ENCODE measurements at regions not wholly inside any gene's neighbourhood (a gene's known extent, or its start where the extent isn't known, plus 50 kb on each side); places are given as distances from the start of the nearest gene placed in this dataset.

DNA sequence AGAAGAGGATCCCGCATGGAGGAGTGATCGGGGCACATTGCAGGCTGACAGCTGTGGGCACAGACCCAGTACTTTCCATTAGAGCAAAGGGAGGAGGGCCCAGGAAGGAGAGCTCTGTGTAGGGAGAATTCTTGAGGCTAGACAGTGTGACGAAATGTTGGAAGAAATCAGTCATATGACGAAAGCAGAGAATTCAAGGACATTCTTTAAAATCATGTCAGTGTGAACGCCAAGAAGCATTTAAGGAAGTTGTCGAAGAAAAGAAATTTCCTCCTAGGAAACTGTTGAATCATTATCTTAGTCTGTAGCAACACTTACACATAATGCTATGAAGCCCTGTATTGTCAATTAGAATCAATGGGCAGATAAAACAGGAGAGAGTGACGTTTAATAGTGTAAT lies 191.3 kb upstream of the ADARB2 start (continued):
- no peak for TF ChIP-seq ZNF132 (tag by site-specific recombination; IDR thresholded peaks at IDR 0.05; ENCODE audit: borderline replicate concordance)
- TF ChIP-seq, protein P1, sequence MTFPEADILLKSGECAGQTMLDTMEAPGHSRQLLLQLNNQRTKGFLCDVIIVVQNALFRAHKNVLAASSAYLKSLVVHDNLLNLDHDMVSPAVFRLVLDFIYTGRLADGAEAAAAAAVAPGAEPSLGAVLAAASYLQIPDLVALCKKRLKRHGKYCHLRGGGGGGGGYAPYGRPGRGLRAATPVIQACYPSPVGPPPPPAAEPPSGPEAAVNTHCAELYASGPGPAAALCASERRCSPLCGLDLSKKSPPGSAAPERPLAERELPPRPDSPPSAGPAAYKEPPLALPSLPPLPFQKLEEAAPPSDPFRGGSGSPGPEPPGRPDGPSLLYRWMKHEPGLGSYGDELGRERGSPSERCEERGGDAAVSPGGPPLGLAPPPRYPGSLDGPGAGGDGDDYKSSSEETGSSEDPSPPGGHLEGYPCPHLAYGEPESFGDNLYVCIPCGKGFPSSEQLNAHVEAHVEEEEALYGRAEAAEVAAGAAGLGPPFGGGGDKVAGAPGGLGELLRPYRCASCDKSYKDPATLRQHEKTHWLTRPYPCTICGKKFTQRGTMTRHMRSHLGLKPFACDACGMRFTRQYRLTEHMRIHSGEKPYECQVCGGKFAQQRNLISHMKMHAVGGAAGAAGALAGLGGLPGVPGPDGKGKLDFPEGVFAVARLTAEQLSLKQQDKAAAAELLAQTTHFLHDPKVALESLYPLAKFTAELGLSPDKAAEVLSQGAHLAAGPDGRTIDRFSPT (tag by site-specific recombination; IDR thresholded peaks at IDR 0.05) = no peak
- no peak for TF ChIP-seq ZNF19 (tag by site-specific recombination; IDR thresholded peaks at IDR 0.05; ENCODE audit: low read depth)

DNA sequence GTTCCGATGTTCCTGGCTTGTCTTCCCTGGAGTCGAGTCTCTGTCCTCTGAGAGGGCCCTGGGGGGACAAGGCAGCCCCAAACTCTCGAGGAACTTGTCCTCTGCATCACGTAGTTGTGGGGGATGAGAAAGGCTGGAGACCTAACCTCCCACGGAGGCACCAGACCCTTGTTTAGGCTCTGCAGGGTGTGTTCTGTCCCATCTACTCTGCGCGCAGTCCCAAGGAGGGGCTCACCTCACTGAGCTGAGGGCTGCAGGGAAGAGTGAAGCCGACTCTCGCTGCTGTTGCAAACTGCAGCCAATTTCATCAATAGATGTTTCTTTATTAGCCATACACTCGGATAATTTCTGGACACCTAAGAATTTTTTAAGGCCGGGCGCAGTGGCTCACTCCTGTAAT lies 186.7 kb upstream of the ADARB2 start:
- CTCF ChIA-PET = no interaction called here

More for the DNA sequence above, 186.7 kb upstream of the ADARB2 start:
- TF ChIP-seq GLIS1 (tag by site-specific recombination; IDR thresholded peaks at IDR 0.05) = no peak
- TF ChIP-seq, protein P1 (tag by site-specific recombination; IDR thresholded peaks at IDR 0.05) = no peak
- no peak for TF ChIP-seq ZNF600 (tag by site-specific recombination; IDR thresholded peaks at IDR 0.05)
- no peak for TF ChIP-seq ZNF768 (tag by site-specific recombination; IDR thresholded peaks at IDR 0.05)
- no peak for TF ChIP-seq OVOL3 (tag by site-specific recombination; IDR thresholded peaks at IDR 0.05)
- TF ChIP-seq, protein P2, sequence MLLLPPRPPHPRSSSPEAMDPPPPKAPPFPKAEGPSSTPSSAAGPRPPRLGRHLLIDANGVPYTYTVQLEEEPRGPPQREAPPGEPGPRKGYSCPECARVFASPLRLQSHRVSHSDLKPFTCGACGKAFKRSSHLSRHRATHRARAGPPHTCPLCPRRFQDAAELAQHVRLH (tag by site-specific recombination; IDR thresholded peaks at IDR 0.05) = no peak
- TF ChIP-seq, protein P3, sequence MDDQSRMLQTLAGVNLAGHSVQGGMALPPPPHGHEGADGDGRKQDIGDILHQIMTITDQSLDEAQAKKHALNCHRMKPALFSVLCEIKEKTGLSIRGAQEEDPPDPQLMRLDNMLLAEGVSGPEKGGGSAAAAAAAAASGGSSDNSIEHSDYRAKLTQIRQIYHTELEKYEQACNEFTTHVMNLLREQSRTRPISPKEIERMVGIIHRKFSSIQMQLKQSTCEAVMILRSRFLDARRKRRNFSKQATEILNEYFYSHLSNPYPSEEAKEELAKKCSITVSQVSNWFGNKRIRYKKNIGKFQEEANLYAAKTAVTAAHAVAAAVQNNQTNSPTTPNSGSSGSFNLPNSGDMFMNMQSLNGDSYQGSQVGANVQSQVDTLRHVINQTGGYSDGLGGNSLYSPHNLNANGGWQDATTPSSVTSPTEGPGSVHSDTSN (CRISPR knock-in tag; IDR thresholded peaks at IDR 0.05) = no peak
- TF ChIP-seq, protein P4, sequence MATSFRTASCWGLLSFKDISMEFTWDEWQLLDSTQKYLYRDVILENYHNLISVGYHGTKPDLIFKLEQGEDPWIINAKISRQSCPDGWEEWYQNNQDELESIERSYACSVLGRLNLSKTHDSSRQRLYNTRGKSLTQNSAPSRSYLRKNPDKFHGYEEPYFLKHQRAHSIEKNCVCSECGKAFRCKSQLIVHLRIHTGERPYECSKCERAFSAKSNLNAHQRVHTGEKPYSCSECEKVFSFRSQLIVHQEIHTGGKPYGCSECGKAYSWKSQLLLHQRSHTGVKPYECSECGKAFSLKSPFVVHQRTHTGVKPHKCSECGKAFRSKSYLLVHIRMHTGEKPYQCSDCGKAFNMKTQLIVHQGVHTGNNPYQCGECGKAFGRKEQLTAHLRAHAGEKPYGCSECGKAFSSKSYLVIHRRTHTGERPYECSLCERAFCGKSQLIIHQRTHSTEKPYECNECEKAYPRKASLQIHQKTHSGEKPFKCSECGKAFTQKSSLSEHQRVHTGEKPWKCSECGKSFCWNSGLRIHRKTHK (tag by site-specific recombination; IDR thresholded peaks at IDR 0.05) = no peak
- TF ChIP-seq ZNF629 (tag by site-specific recombination; IDR thresholded peaks at IDR 0.05) = no peak
- TF ChIP-seq ZNF221 (tag by site-specific recombination; IDR thresholded peaks at IDR 0.05; ENCODE audit: borderline replicate concordance) = no peak
- no peak for TF ChIP-seq SETDB1 (IDR thresholded peaks at IDR 0.05; ENCODE audit: insufficient read length, low read length)
- no peak for TF ChIP-seq TCF7L2 (IDR thresholded peaks at IDR 0.05; ENCODE audit: borderline replicate concordance, low read depth, low read length)
- TF ChIP-seq, protein P5, sequence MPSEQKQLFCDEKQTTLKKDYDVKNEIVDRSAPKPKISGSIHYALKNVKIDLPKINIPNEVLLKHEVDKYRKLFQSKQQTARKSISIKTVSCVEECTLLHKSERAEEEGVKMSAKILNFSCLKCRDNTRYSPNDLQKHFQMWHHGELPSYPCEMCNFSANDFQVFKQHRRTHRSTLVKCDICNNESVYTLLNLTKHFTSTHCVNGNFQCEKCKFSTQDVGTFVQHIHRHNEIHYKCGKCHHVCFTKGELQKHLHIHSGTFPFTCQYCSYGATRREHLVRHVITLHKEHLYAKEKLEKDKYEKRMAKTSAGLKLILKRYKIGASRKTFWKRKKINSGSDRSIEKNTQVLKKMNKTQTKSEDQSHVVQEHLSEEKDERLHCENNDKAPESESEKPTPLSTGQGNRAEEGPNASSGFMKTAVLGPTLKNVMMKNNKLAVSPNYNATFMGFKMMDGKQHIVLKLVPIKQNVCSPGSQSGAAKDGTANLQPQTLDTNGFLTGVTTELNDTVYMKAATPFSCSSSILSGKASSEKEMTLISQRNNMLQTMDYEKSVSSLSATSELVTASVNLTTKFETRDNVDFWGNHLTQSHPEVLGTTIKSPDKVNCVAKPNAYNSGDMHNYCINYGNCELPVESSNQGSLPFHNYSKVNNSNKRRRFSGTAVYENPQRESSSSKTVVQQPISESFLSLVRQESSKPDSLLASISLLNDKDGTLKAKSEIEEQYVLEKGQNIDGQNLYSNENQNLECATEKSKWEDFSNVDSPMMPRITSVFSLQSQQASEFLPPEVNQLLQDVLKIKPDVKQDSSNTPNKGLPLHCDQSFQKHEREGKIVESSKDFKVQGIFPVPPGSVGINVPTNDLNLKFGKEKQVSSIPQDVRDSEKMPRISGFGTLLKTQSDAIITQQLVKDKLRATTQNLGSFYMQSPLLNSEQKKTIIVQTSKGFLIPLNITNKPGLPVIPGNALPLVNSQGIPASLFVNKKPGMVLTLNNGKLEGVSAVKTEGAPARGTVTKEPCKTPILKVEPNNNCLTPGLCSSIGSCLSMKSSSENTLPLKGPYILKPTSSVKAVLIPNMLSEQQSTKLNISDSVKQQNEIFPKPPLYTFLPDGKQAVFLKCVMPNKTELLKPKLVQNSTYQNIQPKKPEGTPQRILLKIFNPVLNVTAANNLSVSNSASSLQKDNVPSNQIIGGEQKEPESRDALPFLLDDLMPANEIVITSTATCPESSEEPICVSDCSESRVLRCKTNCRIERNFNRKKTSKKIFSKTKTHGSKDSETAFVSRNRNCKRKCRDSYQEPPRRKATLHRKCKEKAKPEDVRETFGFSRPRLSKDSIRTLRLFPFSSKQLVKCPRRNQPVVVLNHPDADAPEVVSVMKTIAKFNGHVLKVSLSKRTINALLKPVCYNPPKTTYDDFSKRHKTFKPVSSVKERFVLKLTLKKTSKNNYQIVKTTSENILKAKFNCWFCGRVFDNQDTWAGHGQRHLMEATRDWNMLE (tag by site-specific recombination; conservative IDR thresholded peaks at IDR 0.05; ENCODE audit: low read depth) = no peak
- TF ChIP-seq ZNF48 (tag by site-specific recombination; IDR thresholded peaks at IDR 0.05) = no peak
- TF ChIP-seq ZNF501 (tag by site-specific recombination; IDR thresholded peaks at IDR 0.05) = no peak
- TF ChIP-seq ZNF274 (IDR thresholded peaks at IDR 0.05; ENCODE audit: low read length) = no peak
- TF ChIP-seq ZNF274 (tag by site-specific recombination; IDR thresholded peaks at IDR 0.05; ENCODE audit: borderline replicate concordance) = no peak
- TF ChIP-seq ZNF133 (tag by site-specific recombination; IDR thresholded peaks at IDR 0.05) = no peak
- no peak for TF ChIP-seq ZNF169 (tag by site-specific recombination; IDR thresholded peaks at IDR 0.05)
- TF ChIP-seq ZNF202 (tag by site-specific recombination; IDR thresholded peaks at IDR 0.05; ENCODE audit: borderline replicate concordance) = no peak
- no peaks in the 10 kb centered on the region for H3K36me3 ChIP-seq (ENCODE audit: control insufficient read depth in 2 of 2, insufficient read depth in 1 of 2, low read length in 2 of 2)
- no peaks in the 10 kb centered on the region for H3K4me1 ChIP-seq (ENCODE audit: control insufficient read depth, insufficient read depth, low read length)
- POLR2A ChIA-PET = no interaction called here
- H3K9me3 ChIP-seq (ENCODE audit: control insufficient read depth, insufficient read depth, low read depth, low read length) = no peaks in the 10 kb centered on the region
- no peak overlapping the region for H3K27ac ChIP-seq (ENCODE audit: extremely low read depth, low read depth, low read length)
- H3K4me3 ChIP-seq (ENCODE audit: low read depth, low read length) = no peak overlapping the region
